Smooth muscle cell of the brain vasculature (primary cell): ENCODE measurements at regions not wholly inside any gene's neighbourhood (a gene's known extent, or its start where the extent isn't known, plus 50 kb on each side); places are given as distances from the start of the nearest gene placed in this dataset.
"Not testable (repeated sequence)": the region's sequence is repeated elsewhere in the genome, so short reads cannot be mapped to it uniquely, and the experiment has no call there.

ENCODE experiments used
- DNase-seq: peaks from one replicate; pipeline ENCODE4 v3.0.0-alpha.2; 2012; ENCODE audit warnings: low read depth, low spot score

DNA sequence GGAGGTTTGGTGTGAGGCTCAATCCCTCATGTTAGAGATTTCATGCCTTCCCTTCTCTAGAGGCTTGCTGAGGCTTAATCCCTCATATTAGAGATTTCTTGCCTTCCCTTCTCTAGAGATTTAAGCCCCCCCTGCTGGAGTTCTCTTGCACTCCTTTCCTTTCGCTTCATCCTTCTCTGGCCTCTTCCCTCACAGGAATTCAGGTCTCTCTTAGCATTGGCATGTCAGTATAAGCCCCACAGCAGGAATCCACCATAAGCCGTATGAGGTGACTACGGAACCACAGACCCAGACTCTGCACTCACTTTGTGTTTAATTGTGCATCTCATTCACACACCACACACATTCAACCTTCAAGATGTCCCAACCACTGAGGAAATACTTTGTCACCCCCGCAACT, 338.6 kb upstream of the POU1F1 start:
- DNase-seq = no peak

DNA sequence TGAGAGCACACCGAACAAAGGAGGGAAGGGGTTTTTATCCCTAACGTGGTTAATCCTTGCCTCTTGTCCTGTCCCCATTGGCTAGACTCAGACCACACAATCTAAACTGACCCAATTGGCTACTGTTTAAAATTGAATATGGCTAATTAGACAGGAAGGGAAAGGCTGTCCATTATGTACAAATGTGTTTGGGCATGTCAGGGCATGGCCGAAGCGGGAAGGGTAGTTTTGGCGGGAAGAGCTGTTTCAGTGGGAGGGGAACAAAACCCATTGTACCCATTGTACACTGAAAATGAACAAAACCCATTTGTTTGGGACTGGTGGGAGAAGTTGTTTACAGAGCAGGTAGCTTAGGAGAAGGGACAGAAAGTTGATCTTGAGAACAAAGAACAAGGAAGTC, 330.9 kb upstream of the POU1F1 start:
- no peak for DNase-seq

DNA sequence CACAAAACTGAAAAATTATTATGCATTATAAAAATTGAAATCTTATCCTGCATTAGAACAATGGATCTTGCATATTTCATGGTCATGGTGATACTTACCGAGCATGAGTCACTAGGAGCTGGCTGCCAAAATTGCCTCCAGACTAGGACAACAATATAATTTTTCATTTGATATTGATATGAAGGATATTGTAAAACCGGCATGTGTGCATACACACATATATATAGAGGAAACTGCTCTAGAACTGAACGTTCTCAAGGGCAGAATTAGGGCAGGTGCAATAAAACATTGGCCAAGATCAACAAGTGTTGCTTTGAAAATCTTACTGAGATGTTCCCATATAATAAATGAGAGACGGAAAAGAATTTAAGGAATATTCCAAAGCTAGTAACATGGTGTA, 319.4 kb upstream of the POU1F1 start:
- no peak for DNase-seq

DNA sequence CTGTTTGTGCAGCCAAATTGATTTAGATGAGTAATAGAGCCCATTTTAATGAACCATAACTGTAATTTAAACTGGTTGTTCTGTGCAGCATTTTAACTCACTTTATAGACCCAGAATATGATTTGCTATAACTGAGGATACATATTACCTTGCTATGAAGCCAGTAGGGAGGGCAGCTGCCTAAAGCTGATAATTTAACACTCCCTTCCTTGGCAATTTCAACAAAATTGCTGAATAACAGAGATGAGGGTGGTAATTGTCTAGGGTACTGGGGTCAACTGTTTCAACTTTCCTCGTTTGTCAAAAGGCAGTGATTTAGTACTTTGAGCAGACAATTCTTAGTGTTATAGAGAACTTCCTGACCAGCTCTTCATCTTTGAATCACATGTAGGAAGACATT, 304.9 kb upstream of the POU1F1 start:
- DNase-seq = no peak

DNA sequence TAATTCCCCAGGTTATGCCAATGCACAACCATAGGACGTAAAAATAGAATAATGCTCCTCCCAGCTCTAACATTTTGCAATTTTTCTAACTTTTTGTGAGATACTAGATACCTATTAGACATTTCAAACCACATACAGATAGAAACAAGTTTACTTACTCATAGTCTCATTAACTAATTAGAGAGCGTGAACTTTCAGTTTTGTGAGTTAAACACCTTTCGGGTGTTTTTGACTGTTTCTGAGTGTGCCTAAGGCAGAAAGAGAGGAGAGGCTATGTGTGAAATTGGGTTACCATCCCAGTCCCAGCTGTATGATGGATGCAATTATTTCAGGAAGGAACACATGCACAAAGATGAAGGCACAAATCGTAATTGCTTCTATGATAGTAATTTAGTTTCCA, 300.4 kb upstream of the POU1F1 start:
- DNase-seq = no peak

DNA sequence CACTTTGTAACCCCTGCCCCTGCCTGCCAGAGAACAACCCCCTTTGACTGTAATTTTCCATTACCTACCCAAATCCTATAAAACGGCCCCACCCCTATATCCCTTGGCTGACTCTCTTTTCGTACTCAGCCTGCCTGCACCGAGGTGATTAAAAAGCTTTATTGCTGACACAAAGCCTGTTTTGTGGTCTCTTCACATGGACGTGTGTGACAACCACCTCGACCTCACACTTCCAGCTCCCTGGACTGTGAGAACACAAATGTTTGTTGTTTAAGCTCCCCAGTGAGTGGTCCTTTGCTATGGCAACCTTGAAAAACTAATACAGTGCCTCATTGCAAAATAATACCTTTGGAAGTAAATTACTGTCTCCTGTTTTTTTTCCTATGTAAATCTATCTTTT, 299.2 kb upstream of the POU1F1 start:
- no peak for DNase-seq

DNA sequence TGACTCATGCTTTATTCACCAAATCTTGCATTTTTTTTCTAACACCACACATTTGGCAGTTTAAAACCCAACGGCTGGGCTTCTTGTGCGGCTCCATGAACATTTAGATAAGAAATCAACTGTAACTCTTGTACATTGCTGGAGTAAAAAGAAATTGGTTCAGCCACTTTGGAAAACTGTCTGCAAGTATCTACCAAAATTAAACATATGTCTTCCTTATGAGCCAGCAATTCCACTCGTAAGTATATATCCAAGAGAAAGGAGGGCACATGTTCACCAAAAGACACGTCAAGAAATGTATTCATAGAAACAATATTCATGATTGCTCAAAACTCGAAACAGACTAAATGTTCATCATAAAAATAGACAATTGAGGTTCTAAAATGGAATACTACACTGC, 291.9 kb upstream of the POU1F1 start:
- DNase-seq = no peak

DNA sequence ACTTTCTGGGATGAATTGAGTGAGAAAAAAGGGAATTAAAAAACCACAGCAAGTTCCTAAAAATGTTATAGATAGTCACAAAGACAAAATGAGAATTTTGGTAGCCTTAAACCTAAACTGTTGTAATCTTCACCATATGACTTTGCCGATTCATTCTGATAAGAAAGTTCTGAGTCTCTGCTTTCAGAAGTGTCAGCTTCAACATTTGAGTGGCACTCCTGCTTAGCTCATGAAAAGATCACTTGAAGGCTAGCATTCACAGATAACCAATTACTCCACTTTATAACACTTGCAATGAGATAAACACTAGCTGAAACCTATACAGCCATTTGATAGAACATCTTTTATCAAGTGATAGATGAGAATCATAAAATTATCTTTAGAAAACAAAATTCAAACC, 288.1 kb upstream of the POU1F1 start:
- no peak for DNase-seq

DNA sequence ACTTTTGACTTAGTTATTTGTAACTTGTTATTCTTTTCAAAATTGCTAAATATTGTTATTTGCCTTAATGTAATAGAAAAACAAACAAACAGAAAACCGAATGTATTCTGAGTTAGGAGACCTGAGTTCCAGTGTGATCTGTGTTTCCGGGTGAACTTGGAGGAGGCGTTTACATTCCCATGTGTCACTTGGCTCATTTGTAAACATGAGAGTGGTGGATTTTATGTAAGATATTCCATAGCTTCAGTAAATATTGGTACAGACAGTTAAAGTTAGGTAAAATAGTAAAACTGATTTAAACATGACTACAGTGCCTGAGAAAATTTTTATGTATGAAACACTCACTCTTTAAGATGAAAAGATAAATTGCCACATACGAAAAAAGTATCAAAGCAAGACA, 287.3 kb upstream of the POU1F1 start:
- no peak for DNase-seq

DNA sequence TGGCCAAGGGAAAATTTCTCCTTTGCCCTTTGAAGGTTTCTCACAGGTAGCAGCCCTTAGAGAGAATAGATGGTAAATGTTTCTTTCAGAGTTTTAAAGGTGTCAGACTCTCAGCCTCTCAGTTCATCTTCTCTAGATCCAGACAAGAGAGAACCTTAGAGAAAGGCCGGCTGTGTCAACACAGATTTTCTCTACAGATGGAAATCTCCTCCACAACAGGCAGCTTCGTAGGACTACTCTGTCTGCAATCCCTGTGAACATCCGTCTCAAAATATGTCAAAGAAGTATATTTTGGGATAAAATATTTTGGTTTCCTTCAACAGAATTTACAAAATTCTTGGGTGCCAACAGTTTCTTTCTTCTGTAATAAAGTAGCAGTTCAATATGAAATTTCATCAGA, 282.1 kb upstream of the POU1F1 start:
- no peak for DNase-seq

DNA sequence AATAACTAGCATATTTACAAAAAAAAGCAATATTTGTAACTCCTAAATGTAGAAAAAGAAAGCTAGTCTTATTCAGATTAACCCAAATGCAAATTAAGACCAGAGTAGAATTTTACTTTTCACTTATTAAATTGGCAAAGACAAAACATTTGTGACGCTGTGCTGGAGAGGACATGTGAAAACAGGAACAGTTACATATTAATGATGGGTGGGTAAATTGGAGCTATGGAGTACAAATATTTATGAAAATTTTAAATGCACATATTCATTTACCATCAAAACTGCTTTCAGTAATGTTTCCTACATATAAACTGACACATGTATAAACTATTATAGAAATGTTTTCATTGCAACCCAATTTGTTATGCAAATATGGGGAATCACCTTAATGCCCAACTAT, 278.9 kb upstream of the POU1F1 start:
- no peak for DNase-seq

DNA sequence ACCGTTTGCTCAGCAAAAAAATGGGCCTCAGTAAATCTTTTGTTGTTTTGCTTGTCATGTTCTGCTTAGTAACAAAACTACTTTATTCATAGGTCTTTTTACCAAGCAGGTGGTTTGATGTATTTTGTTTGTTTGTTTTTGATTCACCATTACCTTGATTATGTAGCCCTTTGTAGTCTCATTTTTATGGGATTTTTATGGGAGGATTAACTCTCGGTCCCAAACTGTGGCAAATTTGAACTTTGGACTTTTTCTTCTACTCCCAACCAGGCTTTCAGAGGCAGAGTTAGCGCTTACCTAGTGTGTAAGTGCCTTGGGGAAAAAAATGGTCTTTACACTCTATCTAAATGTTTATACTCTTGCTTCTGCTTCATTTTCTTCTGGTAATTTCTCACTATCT, 276.7 kb upstream of the POU1F1 start:
- DNase-seq = no peak

DNA sequence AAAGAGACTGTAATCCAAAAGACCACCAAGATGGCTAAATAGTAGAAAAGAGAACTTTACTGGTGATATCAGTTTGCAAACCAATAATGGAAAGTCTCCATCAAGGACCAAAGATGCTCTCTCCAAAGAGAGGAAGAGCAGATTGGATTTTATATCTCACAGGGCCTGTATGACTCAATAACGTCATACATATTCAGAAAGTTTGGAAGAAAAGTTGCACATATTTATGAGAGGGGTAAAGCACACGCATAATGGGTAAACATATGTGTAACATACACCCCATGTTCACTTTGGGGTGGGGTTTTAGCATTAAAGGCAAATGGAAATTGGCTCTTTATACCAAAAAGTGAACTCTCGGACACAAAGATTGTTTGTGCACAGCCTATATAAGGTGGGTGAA, 274.5 kb upstream of the POU1F1 start:
- no peak for DNase-seq

DNA sequence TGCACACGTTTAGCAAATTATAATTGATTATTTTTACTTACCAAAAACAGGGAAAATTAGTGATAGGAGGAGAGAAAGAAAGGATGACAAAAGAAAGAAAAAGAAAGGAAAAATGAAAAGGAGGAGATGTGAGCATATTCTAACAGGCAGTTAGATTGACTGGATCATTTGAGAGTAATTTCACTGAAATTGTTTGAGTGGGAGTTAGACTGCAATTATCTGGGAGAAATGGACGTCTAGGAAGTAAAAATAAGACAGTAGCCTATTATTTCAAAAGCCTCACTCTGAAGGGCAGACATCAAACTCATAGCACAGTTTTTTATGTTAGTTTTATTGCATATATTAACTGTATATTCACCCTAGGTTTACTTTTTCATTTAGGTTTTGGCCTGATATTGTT, 272.8 kb upstream of the POU1F1 start:
- no peak for DNase-seq

DNA sequence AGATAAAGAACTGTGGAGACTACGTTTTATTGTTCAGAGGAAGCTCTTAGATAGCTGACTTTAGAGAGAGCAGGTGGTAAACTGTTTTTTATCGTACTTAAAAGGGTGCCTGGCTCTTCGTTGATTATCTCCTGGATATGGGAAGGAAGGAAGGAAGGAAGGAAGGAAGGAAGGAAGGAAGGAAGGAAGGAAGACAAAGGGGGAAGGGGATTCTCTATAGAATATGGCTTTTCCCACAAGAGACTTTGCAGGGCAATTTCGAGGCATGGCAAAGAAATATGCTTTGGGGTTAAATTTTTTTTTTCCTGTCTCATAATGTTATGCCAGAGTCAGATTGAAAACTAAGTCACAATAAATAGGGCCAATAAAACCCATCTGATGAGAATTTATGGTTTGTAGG, 271.9 kb upstream of the POU1F1 start:
- no peak for DNase-seq

DNA sequence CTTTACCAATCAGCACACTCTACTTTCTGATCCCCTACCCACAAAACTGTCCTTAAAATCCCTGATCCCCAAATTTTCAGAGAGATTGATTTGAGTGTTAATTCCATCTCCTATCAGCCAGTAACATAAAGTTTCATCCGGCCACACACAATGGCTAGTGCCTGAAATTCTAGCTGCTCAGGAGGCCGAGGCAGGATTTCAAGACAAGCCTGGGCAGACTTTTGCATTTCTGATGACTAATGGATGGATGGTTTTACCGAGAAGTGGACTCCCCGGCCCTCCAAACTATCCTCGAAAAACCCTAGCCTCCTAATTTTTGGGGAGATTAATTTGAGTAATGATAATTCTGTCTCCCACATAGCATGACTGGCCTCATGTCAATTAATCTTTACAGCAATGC, 269.8 kb upstream of the POU1F1 start:
- no peak for DNase-seq

DNA sequence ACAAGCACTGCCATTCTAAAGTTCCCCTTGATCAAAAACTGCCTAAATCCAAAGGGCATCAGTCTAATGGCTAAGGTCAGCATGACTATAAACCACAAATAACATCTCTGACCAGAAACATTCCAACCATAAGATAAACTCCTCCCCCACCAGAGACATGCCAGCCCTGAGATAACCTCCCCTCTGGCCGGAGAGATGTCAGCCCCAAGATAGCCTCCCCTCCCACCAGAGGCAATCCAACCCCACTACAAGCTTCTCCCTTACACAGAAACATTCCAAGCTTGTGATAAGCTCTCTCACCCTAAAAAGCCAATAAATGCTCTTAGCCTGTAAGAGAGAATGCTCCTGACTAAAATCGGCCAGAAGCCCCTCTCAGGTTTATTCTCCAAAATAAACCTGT, 267.0 kb upstream of the POU1F1 start:
- not testable (repeated sequence) for DNase-seq

DNA sequence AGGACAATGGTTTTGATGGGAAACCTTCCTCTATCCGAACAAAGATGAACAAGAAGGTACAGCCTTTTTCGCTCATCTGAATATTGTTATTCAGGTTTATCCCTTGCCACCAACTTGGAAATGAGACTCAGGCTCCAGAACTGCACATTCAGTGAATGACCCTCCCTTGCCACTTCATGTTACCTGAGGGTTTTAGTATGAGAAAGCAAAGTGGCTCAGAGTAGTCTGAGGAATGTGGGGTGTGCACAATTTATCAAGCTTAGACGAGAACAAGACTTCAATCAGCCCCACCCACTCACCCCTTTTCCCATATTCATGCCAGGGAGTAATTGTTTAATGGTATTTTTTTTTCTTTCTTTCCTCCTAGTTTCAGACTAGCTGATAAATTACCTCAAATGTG, 265.3 kb upstream of the POU1F1 start:
- DNase-seq = no peak

DNA sequence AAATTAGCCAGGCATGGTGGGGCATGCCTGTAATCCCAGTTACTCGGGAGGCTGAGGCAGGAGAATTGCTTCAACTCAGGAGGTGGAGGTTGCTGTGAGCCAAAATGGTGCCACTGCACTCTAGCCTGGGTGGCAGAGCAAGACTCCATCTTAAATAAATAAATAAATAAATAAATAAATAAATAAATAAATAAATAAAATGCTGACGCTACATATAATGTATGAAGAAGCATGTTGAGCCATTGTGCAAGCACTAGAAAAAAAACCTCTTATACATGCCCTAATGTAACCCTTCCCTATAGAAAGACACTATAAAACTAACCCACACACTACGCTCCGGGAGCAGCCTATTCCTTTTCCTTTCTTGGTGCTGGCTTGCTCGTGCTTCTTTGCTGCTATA, 262.3 kb upstream of the POU1F1 start:
- not testable (repeated sequence) for DNase-seq

DNA sequence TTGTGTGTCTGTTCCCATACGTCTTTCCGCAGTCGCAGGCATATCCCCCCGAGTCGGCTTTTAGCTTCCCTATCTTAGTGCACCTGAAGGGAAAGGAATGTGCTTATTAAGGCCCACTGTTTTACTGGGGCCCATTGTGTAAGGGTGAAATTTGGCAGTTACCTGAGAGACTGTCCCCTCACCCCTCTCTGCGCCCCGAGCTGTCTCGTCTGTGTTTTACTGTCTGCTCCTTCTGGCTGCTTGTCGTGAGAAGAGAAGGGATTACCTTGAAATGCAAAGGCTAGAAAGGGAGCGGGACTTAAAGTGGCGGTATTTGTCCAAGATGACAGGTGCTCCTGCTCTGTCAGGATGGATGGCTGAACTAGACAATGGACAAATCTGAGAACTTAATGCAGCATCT, 233.0 kb upstream of the POU1F1 start:
- no peak for DNase-seq

DNA sequence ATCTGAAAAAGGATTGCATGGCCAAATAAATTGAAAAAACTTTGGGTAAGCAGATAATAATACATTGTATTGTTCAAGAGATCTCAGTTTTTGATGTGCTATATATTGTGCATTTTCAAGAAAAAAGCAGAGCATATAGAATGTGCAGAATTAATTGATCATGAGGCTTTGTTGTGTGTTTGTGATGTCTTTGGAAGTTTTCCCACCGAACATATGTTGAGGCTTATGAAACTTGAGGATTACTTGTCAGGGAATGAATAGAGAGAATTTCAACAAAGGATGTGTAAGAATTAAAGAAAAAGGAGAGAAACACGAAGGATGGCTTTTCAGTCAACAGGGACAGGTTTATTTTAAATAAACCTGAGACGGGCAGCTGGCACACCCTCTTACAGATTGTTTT, 232.5 kb upstream of the POU1F1 start:
- no peak for DNase-seq

DNA sequence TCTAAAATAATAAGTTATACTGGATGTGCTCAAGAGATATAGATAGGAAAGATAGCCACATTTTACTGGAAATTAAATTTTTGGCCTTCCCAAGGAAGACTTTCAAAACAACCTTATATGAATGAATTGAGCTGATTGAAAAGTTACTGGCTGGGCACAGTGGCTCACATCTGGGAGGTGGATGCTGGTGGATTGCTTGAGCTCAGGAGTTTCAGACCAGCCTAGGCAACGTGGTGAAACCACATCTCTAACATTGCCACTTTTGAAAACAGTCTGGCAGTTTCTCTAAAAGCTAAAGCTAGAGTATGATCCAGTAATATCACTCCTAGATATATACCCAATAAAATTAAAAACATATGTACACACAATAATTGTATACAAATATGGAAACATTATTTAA, 231.4 kb upstream of the POU1F1 start:
- DNase-seq = no peak

DNA sequence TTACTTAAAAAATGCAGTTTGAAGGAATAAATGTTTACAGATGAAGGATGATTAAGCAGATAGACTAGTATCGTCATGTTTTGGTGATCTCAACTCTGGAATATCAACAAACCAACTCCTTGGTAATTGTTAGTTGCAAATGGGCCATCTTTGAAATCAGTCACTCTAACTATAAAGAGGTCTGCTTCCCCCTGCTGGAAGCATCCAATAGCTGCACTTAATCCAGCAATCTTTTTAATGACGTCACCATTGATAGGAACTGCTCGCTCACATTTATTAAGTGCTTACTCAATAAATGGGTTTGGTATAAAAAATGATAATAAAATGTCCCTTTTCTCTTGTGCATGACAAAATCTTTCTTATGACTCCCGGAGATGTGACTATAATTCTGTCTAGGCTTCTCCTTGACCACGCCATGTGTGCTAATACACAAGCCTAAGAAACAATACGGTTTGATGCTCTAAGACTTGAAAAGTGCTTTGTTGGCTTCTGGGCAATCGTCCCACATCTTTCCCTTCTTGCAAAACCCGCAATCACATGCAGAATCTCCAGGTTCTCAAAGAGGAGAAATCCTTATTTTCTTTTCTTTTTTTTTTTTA, 227.6 kb upstream of the POU1F1 start:
- peak; percentile 53 for DNase-seq

DNA sequence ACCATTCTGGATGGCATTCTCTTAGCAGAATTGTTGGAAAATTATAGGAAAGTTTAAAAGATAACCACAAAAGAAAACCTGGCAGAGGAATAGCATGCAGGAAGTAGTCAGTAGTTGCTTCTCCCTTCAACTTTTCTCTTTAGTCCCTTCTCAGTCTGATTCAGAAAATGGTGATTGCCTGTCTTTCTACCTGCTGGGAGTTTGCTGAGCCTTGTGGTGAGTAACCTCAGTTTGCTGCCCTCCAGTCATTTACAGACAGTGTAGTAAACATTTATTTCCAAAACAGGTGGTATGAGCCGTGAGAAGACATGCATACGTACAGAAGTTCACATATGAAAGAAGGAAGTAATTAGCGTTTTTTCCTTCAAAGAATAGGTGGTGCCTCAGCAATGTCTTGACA, 224.7 kb upstream of the POU1F1 start:
- no peak for DNase-seq
